NCI-H1092 treated with DMSO at 0.1 percent for 48 hours (cell line): ENCODE measurements at regions not wholly inside any gene's neighbourhood (a gene's known extent, or its start where the extent isn't known, plus 50 kb on each side); places are given as distances from the start of the nearest gene placed in this dataset.

ENCODE experiments used
- DNase-seq: peaks from one replicate; lab custom pipeline; 2025; lab: John Stamatoyannopoulos, UW

DNA sequence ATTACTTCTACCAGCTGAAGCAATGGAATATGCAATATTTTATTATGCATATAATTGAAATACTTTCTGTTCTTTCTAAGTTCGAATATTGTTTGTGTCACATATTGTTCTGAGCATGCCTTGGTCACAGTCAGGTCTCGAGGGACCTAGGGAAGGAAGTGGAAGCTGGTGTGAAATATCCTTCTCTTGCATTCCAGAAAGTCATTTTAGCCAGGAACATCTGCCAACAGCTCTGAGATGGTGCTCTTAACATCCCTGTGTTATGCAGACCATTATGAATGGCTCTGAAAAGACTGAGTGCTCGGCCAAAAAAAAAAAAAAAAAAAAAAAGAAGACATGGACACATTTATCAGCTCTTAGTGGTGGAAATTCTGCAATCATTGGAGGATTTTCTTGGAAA lies 132.7 kb upstream of the JAG1 start:
- DNase-seq = no peak

DNA sequence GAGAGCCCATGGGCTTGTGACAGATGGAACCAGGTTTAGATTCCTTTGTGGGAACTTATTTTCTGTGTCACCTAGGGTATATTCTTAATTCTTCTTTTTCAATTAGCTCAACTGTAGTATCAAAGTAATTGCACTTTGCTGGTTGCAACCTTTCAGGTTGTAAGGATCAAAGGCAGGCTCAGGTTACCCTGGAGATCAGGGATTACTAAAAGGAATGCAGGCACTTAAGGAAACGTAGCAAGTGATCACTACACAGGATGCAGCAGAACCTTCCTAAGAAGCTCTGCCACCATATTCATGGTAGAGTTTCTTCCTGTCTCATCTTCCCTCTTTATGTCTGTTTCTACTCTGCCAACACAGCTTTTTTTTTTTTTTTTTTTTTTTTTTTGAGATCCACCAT lies 133.2 kb upstream of the JAG1 start:
- DNase-seq = no peak

DNA sequence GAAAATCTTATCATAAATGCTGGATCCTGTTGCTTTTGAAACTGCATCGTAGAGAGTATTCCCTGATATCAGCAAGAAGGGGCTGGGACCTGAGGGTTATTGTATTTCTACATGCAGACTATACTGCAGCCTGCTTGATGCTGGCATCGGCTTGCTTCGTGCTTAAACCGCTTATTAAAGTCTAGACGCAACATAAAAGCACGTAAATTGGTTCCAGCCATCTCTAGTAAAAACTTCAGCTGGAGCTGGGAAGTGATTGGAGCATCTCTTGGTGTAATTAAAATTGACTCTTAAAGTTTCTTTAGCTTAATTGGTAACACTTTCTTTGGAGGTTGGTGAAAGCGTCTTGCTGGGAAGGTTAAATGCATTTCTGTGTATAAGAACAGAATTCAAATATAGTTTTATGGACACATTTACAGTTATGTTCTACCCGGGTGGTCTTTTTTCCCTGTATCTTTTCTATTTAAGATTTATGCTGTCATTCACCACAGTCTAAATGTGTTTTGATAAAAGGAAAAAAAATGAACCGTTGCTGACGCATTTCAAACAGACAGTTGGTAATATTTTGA lies 139.0 kb upstream of the JAG1 start:
- DNase-seq = no peak

DNA sequence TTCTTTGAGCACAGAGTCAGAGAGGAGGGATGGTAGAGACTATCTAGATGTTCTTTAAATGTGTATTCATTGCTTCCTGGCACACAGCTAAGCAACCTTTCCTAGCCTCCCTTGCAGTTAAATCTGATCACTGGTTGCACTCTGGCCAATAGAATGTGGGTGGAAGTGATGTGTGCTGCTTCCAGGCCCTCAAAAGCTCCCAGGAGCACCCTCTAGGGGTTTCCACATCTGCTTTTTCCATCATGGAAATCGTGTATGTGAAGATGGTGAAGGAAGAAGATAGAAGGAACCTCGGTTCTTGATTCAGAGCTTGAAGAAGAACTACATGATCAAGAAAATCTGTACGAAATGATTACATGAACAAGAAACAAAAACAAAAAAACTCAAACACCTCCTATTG lies 149.8 kb upstream of the JAG1 start:
- no peak for DNase-seq

DNA sequence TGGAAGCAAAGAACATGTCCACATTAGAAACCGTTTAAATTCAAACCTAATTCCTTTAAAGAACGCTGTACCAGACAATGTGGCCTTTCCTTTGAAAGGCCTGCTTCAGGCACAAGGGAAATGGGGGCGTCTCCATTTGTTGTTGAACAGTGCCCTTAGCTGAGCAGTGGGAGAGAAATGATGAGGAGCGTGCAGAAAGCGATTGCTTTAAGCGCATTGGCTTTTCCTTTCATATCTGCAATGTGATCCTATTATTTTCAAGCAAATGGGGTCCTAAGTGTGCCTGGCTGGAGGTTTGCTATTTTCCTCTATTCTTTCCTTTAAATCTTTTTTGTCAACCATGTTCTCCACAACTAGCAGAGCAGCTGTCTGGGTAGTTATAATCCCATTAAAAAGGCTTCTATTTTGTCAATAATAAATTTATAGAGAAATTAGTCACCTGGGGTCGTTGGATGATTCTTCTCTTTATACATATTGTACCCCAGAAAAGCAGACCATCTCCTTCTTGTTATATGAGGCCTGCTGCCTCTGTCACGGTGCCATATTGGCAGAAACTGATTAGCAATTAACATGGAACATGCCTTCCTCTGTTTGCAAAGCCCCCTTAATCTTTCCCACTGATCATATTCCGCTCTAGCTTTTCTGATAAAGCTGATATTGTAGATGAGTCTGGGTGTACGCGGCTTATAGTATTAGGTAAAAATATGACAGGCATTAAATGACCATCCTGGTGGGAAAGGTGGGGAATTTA lies 151.1 kb upstream of the JAG1 start:
- DNase-seq = peak; percentile 20

GRCh38 chr20:10826111-10826510 lies 152.3 kb upstream of the JAG1 start:
- DNase-seq = no peak

DNA sequence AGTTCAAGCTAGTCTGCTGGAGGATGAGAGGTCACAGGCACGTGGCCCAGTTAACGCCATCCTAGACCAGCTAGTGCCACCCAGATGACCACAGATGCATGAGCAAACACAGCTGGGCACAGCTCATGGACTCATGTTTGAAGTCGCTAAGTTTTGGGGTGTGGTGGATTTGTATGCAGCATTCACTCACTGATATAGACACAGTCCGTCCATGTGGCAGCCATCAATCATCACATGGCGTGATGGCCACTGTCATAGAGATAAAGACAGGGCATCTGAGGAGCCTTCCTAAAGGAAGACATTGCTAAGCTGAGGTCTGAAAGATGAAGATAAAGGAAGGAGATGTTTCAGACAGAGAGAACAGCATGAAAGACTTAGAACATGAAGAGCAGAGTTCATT lies 154.4 kb upstream of the JAG1 start:
- DNase-seq = no peak

GRCh38 chr20:10832141-10832540 lies 158.3 kb upstream of the JAG1 start:
- no peak for DNase-seq

- no peak for DNase-seq
These were observed 164.1 kb upstream of the JAG1 start for GRCh38 chr20:10837901-10838300.

DNA sequence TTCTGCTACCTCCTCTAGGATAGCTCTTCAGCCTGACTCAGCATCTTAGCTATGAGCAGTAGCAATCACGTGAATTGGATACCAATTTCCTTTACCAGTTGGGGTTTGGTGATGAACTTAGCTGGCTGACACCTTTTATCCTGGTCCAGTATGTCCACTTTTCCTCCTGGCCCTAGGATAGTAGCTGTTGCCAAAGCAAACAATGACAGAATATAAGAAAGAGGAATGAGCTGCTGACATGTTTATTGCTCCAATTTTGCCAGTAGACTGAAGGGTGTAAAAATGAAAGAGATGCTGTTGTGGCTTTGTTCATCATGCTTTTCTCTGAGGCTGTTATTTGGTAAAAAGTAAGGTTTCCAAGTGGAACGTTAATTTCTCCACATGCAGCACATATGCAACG lies 168.3 kb upstream of the JAG1 start:
- no peak for DNase-seq

- DNase-seq = no peak
These were observed 169.4 kb upstream of the JAG1 start for GRCh38 chr20:10843146-10843711.

- no peak for DNase-seq
These were observed 173.0 kb upstream of the JAG1 start for GRCh38 chr20:10846766-10847165.

GRCh38 chr20:10848810-10849370 lies 175.1 kb upstream of the JAG1 start:
- no peak for DNase-seq

GRCh38 chr20:10853176-10853575 lies 179.4 kb upstream of the JAG1 start:
- DNase-seq = no peak

DNA sequence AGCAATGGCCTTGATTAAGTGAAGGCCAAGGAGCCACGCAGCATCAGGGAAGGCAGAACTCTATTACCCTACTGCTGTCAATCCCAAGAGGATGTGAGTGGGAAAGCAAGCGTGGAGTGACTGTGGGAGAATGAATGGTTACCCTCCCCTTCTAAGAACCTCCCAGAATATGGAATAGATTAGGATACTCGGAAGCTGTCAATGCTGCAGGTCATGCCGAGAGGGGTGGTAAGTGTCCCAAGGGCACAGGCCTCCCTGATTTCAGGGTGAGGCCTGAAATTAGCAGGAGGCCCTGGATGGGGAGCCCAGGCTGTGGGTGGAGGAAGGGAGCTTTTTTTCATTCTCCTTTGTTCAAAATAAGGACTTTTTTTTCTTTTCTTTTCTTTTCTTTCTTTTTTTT lies 179.9 kb upstream of the JAG1 start:
- DNase-seq = no peak

- no peak for DNase-seq
These were observed 181.2 kb upstream of the JAG1 start for GRCh38 chr20:10854976-10855375.

DNA sequence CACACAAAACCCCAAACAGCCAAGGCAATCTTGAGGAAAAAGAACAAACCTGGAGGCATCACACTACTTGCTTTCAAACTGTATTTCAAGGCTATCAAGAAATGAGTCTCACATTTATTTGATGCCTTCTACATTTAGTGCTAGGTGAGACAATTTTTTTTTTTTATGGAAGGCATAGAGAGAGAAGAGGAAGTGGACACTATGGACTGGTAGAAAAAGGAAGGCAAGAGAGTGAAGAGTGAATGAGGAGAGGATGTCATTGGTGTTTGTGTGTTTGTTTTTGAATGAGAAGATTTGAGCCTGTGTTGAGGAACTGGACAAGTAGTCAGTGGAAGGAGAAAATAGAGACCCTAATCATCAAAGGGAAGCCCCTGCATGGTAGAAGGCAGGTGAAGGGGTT lies 182.0 kb upstream of the JAG1 start:
- no peak for DNase-seq

- DNase-seq = no peak
These were observed 182.6 kb upstream of the JAG1 start for GRCh38 chr20:10856237-10857015.

- no peak for DNase-seq
These were observed 183.7 kb upstream of the JAG1 start for GRCh38 chr20:10857352-10858070.

DNA sequence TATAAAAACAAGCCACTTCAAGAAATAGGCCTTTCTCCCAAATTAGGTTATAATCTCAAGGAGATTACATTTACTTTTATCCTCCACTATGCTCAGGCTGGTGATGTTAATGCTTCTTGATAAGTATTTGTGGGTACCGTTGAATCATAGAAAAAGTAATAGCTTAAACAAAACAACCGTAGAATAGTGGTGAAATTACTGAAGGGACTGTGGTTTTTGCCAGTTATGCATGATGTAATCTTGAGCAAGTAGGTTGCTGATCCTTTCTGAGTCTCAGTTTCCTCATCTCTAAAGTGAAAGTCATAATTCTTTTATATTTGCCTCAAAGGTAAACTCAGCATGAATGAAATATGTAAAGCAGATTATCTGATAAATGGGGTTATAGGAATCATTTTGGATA lies 187.3 kb upstream of the JAG1 start:
- no peak for DNase-seq

DNA sequence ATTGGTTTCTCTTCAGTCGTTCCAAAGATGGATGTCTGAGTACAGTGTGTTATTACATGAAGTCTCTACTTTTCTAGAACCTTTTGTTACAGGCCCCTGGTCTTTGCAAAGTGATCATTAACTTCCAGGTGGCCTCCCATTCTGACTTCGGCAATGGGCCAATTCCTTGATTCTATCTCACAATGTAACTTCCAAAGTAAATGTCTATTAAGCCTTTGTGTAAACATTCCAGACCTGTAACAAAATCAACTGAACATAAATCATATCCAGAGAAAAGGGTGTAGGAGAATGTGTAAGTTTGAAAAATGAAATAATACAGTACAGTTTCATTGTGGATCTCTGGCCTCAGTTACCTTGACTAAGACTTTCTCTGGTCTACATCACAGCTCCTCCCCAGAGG lies 187.8 kb upstream of the JAG1 start:
- no peak for DNase-seq
